Breast epithelium (tissue), 3 donors: ENCODE measurements at regions not wholly inside any gene's neighbourhood (a gene's known extent, or its start where the extent isn't known, plus 50 kb on each side); places are given as distances from the start of the nearest gene placed in this dataset.

Experiments
- CTCF ChIP-seq, 3 donors: fragments of 450-650 bp; IDR thresholded peaks; one replicate each; pipeline ENCODE4 v1.5.1; 2016 to 2017; ENCODE audit warnings: antibody characterized with exemption in 3 of 3, mild to moderate bottlenecking in 3 of 3, moderate library complexity in 3 of 3
- POLR2A ChIP-seq: fragments of 450-650 bp; IDR thresholded peaks from one replicate; pipeline ENCODE4 v1.6.1; 2016; ENCODE audit warnings: antibody characterized with exemption, mild to moderate bottlenecking, moderate library complexity
- POLR2AphosphoS5 ChIP-seq, 3 donors: sonication (generic); formaldehyde crosslinking; IDR thresholded peaks; one replicate each; pipeline ENCODE4 v1.6.1; 2017; ENCODE audit warnings: antibody characterized with exemption in 3 of 3

GRCh38 chr5:179470201-179470600, 80.2 kb upstream of the RUFY1 start:
- TF ChIP-seq CTCF (IDR thresholded peaks at IDR 0.05) (no peak), POLR2AphosphoS5 (IDR thresholded peaks at IDR 0.05) (no peak), POLR2A (no peak)
